Left ventricle myocardium inferior (tissue), 1 donor: ENCODE measurements at regions not wholly inside any gene's neighbourhood (a gene's known extent, or its start where the extent isn't known, plus 50 kb on each side); places are given as distances from the start of the nearest gene placed in this dataset.
A peak's percentile ranks its signal among the peaks of the same experiment; 100 is the strongest.

Experiments
- DNase-seq: peaks from one replicate; pipeline ENCODE4 v3.0.0-alpha.2; 2020
- H3K27ac ChIP-seq: fragments of 200-600 bp; replicated peaks from 2 replicates; pipeline ENCODE4 v1.8.0; 2021
- H3K27me3 ChIP-seq: fragments of 200-600 bp; 2 replicates; pipeline ENCODE4 v1.8.0; 2021; ENCODE audit warnings: low read depth
- H3K36me3 ChIP-seq: fragments of 200-600 bp; 2 replicates; pipeline ENCODE4 v1.8.0; 2021
- H3K4me1 ChIP-seq: fragments of 200-600 bp; 2 replicates; pipeline ENCODE4 v1.8.0; 2021
- H3K4me3 ChIP-seq: fragments of 200-600 bp; 2 replicates; pipeline ENCODE4 v1.8.0; 2021; ENCODE audit warnings: mild to moderate bottlenecking, moderate library complexity
- H3K9me3 ChIP-seq: fragments of 200-600 bp; replicated peaks from 2 replicates; pipeline ENCODE4 v1.8.0; 2021
- CTCF ChIP-seq: fragments of 200-600 bp; IDR thresholded peaks from 2 replicates; pipeline ENCODE4 v1.8.0; 2021; ENCODE audit warnings: antibody characterized with exemption, mild to moderate bottlenecking, borderline replicate concordance
- intact Hi-C: fragments of 100-400 bp; cut with micrococcal nuclease; formaldehyde crosslinking; loops from one replicate; pipeline ENCODE4 v1.11.0; 2022
- donor health status: DM: no; HTN: yes; CAD: no; lungs with severe emphysema.

GRCh38 chr11:116500026-116500946 lies 272.5 kb downstream of the BUD13 start:
- no peak for DNase-seq
- Histone ChIP-seq H3K4me3 (no peak overlapping the region), H3K36me3 (no peaks in the 10 kb centered on the region), H3K9me3 (no peaks in the 10 kb centered on the region), H3K27ac (no peak overlapping the region), H3K4me1 (no peaks in the 10 kb centered on the region), H3K27me3 (peaks cover 78% of the 10 kb centered on the region)
- intact Hi-C loops = no loop called here
- no peak for TF ChIP-seq CTCF

GRCh38 chr11:116499396-116500003 lies 273.3 kb downstream of the BUD13 start:
- H3K4me1 ChIP-seq = no peaks in the 10 kb centered on the region
- no peak overlapping the region for H3K4me3 ChIP-seq
- TF ChIP-seq CTCF = peak; percentile 65
- H3K27ac ChIP-seq = no peak overlapping the region
- no peaks in the 10 kb centered on the region for H3K9me3 ChIP-seq
- intact Hi-C loops = no loop called here
- DNase-seq = peak; percentile 65
- H3K27me3 ChIP-seq = peaks cover 72% of the 10 kb centered on the region
- no peaks in the 10 kb centered on the region for H3K36me3 ChIP-seq

- Histone ChIP-seq H3K4me1 (no peaks in the 10 kb centered on the region), H3K27ac (no peak overlapping the region), H3K9me3 (no peaks in the 10 kb centered on the region), H3K36me3 (no peaks in the 10 kb centered on the region), H3K27me3 (peaks cover 68% of the 10 kb centered on the region), H3K4me3 (no peak overlapping the region)
- TF ChIP-seq CTCF = no peak
- intact Hi-C loops = no loop called here
- DNase-seq = no peak
Observed at GRCh38 chr11:116498161-116498560, 274.6 kb downstream of the BUD13 start.

GRCh38 chr11:116492600-116492999 lies 280.2 kb downstream of the BUD13 start:
- no peak for DNase-seq
- Histone ChIP-seq H3K27ac (no peak overlapping the region), H3K9me3 (no peaks in the 10 kb centered on the region), H3K4me3 (no peak overlapping the region), H3K27me3 (peaks cover 67% of the 10 kb centered on the region), H3K4me1 (no peaks in the 10 kb centered on the region), H3K36me3 (no peaks in the 10 kb centered on the region)
- TF ChIP-seq CTCF = no peak
- intact Hi-C loops = no loop called here

- Histone ChIP-seq H3K27ac (no peak overlapping the region), H3K4me3 (no peak overlapping the region), H3K36me3 (no peaks in the 10 kb centered on the region), H3K27me3 (peaks cover 90% of the 10 kb centered on the region), H3K9me3 (no peaks in the 10 kb centered on the region), H3K4me1 (no peaks in the 10 kb centered on the region)
- intact Hi-C loops = no loop called here
- DNase-seq = no peak
- no peak for TF ChIP-seq CTCF
Observed at GRCh38 chr11:116488836-116489389, 283.9 kb downstream of the BUD13 start.
